ENCODE measurements at regions not wholly inside any gene's neighbourhood (a gene's known extent, or its start where the extent isn't known, plus 50 kb on each side); places are given as distances from the start of the nearest gene placed in this dataset.
A peak's percentile ranks its signal among the peaks of the same experiment; 100 is the strongest.

DNA sequence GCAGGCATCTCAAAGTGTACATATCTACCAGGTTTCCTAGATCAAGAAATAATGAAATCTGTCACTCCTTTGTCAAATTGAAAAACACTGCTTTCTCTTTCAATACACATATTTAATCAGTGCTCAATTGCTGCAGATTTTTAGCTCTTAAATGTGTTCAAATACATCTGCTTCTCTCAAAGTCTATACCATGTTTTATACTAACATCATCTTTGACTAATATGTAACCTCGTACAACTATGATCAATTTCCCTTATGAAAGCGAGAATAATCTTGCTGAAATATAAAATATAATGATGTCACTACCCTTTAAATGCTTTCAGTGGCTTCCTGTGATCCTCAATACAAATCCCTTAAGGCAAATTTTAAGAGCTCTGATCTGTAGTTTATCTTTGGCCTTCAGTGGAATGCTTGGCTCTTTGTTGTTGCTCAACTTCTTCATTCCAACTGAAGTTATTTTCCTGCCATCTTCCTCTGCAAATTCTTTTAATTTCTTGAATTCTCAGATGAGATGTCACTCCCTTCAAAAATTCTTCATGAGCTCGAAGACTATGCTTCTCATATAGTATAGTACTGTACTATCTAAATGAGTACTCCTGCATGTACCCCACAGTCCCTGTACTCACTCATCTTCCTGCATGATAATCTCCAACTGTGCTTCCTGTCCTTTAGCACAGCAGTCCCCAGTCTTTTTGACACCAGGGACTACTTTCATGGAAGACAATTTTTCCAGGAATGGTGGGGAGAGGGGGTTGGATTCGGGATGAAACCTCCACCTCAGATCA is 545.1 kb upstream of the GJE1 start:
- Histone ChIP-seq H3K27ac (ENCODE audit: low read length) (no peak overlapping the region), H3K9me3 (ENCODE audit: control insufficient read depth, low read depth, low read length) (no peaks in the 10 kb centered on the region), H3K27me3 (ENCODE audit: control insufficient read depth, insufficient read depth, low read length) (no peaks in the 10 kb centered on the region), H3K4me1 (ENCODE audit: control insufficient read depth, insufficient read depth, low read length) (no peaks in the 10 kb centered on the region), H3K36me3 (ENCODE audit: control insufficient read depth, insufficient read depth, low read length) (no peaks in the 10 kb centered on the region), H3K4me3 (ENCODE audit: low read length) (no peak overlapping the region)
- no peak for DNase-seq
- WGBS (ENCODE audit: insufficient coverage, low lambda C conversion rate), result 86% methylated on average over 2 of the region's 4 CpGs

DNA sequence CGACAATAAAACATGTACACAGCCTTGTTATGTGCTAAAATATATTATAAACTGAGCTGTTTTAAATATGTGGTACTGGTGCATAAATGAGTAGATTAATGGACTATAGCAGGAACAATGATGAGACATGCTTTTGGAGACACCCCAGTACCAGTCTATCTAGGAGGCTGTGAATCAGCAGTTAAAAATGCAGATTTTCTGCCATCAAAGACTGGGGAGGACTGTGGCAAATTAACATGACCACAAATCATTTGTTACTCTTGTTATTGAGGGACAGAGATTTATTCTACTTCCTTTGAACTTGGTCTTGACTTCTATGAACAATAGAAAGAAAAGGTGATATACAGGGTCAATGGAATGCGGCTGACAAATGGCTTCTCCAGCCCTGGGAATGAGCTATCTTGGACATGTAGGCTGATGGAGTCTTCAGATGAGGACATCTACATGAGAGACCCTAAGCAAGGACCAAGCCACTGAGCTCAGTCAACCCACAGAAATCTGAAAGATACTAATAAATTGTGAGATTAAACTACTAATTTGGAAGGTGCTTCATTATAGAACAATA is 551.7 kb upstream of the GJE1 start:
- Histone ChIP-seq H3K9me3 (ENCODE audit: control insufficient read depth, low read depth, low read length) (no peaks in the 10 kb centered on the region), H3K36me3 (ENCODE audit: control insufficient read depth, insufficient read depth, low read length) (no peaks in the 10 kb centered on the region), H3K4me3 (ENCODE audit: low read length) (no peak overlapping the region), H3K27me3 (ENCODE audit: control insufficient read depth, insufficient read depth, low read length) (no peaks in the 10 kb centered on the region), H3K27ac (ENCODE audit: low read length) (no peak overlapping the region), H3K4me1 (ENCODE audit: control insufficient read depth, insufficient read depth, low read length) (no peaks in the 10 kb centered on the region)
- DNase-seq, result no peak
- no CpG with 5 or more reads among the region's 2 CpGs for WGBS (ENCODE audit: insufficient coverage, low lambda C conversion rate)

DNA sequence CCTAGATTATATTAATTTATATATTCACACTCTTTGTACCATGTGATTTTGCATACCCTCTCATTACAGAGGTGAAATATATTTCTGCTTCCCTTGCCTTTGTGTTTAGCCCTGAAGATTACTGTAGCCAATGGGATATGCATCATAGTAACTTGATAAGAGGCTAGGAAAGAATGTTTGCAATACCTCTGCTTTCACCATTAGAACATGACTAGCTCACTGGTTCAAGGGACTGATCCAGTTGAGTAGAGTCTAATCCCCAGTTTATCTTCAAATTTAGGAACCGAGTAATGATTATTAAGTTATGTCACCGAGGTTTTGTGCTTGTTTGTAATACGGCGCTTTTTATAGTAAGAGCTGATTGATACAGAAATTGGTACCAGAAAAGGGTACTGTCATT is 552.6 kb upstream of the GJE1 start:
- no peak overlapping the region for H3K4me3 ChIP-seq (ENCODE audit: low read length)
- H3K36me3 ChIP-seq (ENCODE audit: control insufficient read depth, insufficient read depth, low read length), result no peaks in the 10 kb centered on the region
- no peaks in the 10 kb centered on the region for H3K9me3 ChIP-seq (ENCODE audit: control insufficient read depth, low read depth, low read length)
- H3K4me1 ChIP-seq (ENCODE audit: control insufficient read depth, insufficient read depth, low read length), result no peaks in the 10 kb centered on the region
- WGBS (ENCODE audit: insufficient coverage, low lambda C conversion rate), result 90% methylated on average over 3 of the region's 4 CpGs
- H3K27me3 ChIP-seq (ENCODE audit: control insufficient read depth, insufficient read depth, low read length), result no peaks in the 10 kb centered on the region
- no peak overlapping the region for H3K27ac ChIP-seq (ENCODE audit: low read length)
- no peak for DNase-seq

DNA sequence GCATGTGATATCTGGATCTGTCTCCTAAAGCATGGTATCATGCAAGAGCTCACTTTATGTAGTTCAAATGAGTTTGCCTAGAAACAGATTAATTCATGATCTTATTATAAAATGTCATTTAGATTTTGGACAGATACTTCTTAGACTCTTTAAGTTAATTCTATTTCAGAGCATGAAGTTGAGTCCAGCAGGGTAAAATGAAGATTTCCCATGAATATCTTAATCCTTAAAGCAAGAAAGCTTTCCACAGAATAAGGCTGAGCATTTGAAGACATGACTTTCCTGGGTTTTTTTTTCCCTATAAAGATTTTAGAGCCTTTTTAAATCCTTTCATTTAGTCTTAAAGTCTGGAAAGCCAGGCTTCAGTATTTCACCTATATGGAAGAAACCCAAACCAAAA is 556.0 kb upstream of the GJE1 start:
- no peaks in the 10 kb centered on the region for H3K4me1 ChIP-seq (ENCODE audit: control insufficient read depth, insufficient read depth, low read length)
- no peak for DNase-seq
- H3K27ac ChIP-seq (ENCODE audit: low read length), result no peak overlapping the region
- H3K4me3 ChIP-seq (ENCODE audit: low read length), result no peak overlapping the region
- H3K9me3 ChIP-seq (ENCODE audit: control insufficient read depth, low read depth, low read length), result no peaks in the 10 kb centered on the region
- no peaks in the 10 kb centered on the region for H3K27me3 ChIP-seq (ENCODE audit: control insufficient read depth, insufficient read depth, low read length)
- H3K36me3 ChIP-seq (ENCODE audit: control insufficient read depth, insufficient read depth, low read length), result no peaks in the 10 kb centered on the region

DNA sequence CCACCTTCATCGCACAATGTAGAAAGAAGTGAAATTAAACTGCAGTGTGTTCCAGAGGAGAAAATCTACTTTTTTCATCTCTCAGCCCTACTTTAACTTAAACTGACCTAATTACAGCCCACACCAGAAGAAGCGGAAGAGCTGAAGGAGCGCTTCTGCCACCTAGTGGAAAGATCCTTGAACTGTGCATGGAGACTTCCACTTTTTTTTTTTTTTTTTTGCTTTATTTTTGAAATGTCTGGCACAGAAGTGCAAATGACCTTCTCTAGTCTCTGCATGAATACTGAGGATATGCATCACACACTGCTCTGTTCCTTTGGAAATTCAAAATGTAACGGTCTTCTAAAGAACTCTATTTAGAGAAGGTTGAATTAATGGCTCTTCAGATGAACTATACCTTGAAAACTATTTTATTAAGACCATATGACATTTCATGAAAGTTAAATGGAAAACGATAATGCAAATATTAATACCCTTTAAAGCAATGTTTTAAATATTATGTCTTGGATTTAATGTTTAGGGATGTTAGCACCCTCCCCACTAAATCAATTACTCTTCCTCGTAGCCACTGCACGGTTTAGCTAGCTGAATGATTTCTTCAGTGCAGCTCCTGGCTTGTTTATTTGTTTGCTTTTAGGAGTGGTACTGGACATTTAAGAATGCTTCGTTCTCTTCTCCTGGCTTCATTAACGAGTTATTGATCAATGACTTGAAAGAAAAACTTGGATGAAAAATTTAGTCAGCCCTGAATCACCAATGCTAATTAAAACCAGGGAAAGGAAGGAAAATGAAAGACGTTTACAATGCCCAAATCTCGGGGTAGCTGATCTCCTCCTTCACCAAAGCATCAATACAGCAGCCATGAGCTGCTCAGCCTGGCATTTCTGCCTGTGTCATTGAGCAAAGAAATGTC is 569.6 kb upstream of the GJE1 start:
- H3K36me3 ChIP-seq (ENCODE audit: control insufficient read depth, insufficient read depth, low read length), result no peaks in the 10 kb centered on the region

DNA sequence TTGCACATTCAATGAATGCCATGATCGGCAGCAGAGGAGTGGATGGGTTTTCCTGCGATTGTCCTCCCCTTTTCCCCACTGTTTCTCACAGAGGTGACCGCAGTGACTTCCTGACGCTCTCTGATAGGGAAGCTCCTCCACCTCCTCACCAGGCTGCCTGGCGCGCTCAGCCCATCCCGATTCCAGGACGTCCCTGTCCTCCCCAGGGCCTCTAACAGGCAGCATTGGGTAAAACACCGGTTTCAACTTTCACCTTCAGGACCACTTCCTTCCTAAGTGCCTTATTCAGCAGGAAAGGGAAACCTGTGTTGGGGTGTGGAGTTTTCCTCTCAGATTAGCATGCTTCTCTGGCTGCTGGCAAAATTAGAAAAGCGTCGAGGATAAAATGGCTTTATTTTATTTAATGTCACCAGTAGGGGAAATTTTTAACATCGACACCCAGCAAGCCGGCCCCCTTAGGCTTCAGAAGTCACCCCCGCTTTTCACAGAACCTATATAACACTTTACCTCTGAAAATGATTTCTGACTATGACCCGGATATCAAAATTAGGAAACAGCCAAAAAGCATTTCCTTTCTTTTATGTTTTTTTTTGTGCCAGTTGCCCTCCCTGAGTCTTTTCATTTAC is 570.4 kb upstream of the GJE1 start:
- peak in 1 of 2 donors; percentile 18 for DNase-seq
- no peak overlapping the region for H3K4me3 ChIP-seq (ENCODE audit: low read length)
- H3K27me3 ChIP-seq (ENCODE audit: control insufficient read depth, insufficient read depth, low read length), result no peaks in the 10 kb centered on the region
- 33% methylated on average over 1 of the region's 15 CpGs for WGBS (ENCODE audit: insufficient coverage, low lambda C conversion rate)
- H3K36me3 ChIP-seq (ENCODE audit: control insufficient read depth, insufficient read depth, low read length), result no peaks in the 10 kb centered on the region
- H3K27ac ChIP-seq (ENCODE audit: low read length), result no peak overlapping the region
- no peaks in the 10 kb centered on the region for H3K4me1 ChIP-seq (ENCODE audit: control insufficient read depth, insufficient read depth, low read length)
- no peaks in the 10 kb centered on the region for H3K9me3 ChIP-seq (ENCODE audit: control insufficient read depth, low read depth, low read length)

More for the DNA sequence above, 569.6 kb upstream of the GJE1 start:
- Histone ChIP-seq H3K27ac (ENCODE audit: low read length) (no peak overlapping the region), H3K9me3 (ENCODE audit: control insufficient read depth, low read depth, low read length) (no peaks in the 10 kb centered on the region), H3K4me1 (ENCODE audit: control insufficient read depth, insufficient read depth, low read length) (no peaks in the 10 kb centered on the region), H3K27me3 (ENCODE audit: control insufficient read depth, insufficient read depth, low read length) (no peaks in the 10 kb centered on the region), H3K4me3 (ENCODE audit: low read length) (no peak overlapping the region)
- WGBS (ENCODE audit: insufficient coverage, low lambda C conversion rate), result 24% methylated on average over 4 of the region's 11 CpGs
- peak; percentile 59 to 64 for DNase-seq

DNA sequence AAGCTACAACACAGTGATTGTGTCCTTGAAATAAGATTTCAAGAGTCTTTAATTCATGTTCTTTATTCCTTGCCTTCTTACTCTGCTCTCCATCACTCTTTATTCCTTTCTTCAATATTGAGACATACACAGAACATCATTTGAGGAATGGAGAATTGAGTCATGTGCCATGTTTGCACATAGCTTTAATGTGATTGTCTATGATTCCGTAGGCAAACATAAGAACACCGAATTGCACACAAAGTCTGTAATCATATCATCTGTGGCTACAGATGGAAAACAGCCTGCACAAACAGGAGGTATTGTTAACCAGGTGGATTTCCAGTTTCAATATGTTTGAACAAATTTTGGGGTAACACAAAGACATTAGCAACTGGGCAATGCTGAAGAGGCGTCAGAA is 571.6 kb upstream of the GJE1 start:
- Histone ChIP-seq H3K27ac (ENCODE audit: low read length) (no peak overlapping the region), H3K9me3 (ENCODE audit: control insufficient read depth, low read depth, low read length) (no peaks in the 10 kb centered on the region), H3K4me1 (ENCODE audit: control insufficient read depth, insufficient read depth, low read length) (no peaks in the 10 kb centered on the region), H3K36me3 (ENCODE audit: control insufficient read depth, insufficient read depth, low read length) (no peaks in the 10 kb centered on the region), H3K27me3 (ENCODE audit: control insufficient read depth, insufficient read depth, low read length) (no peaks in the 10 kb centered on the region), H3K4me3 (ENCODE audit: low read length) (no peak overlapping the region)
- WGBS (ENCODE audit: insufficient coverage, low lambda C conversion rate), result 75% methylated on average over 1 of the region's 3 CpGs
- DNase-seq, result no peak

DNA sequence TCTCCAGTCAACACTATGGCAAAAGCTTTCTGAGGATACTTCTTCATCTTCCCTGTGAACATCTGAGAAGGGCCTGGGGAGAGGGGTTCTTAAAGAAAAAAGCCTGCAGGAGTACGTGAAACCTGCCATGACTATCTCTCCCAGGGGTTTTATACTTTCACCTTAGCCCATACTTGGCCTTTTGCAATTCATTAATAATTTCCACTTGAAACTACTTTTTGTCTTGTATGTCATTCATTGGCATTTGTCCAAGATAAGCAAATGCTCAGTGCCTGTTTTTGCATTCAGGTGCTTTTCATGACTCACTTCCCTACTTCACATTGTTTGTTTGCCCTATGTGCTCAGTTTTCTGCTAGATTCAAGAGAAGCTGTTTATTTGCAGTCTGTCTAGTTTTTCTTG is 580.3 kb upstream of the GJE1 start:
- DNase-seq, result peak; percentile 22 to 38
- Histone ChIP-seq H3K4me3 (ENCODE audit: low read length) (no peak overlapping the region), H3K27ac (ENCODE audit: low read length) (no peak overlapping the region), H3K27me3 (ENCODE audit: control insufficient read depth, insufficient read depth, low read length) (no peaks in the 10 kb centered on the region), H3K4me1 (ENCODE audit: control insufficient read depth, insufficient read depth, low read length) (no peaks in the 10 kb centered on the region), H3K9me3 (ENCODE audit: control insufficient read depth, low read depth, low read length) (no peaks in the 10 kb centered on the region), H3K36me3 (ENCODE audit: control insufficient read depth, insufficient read depth, low read length) (no peaks in the 10 kb centered on the region)
- WGBS (ENCODE audit: insufficient coverage, low lambda C conversion rate), result no CpG with 5 or more reads among the region's 1 CpG

DNA sequence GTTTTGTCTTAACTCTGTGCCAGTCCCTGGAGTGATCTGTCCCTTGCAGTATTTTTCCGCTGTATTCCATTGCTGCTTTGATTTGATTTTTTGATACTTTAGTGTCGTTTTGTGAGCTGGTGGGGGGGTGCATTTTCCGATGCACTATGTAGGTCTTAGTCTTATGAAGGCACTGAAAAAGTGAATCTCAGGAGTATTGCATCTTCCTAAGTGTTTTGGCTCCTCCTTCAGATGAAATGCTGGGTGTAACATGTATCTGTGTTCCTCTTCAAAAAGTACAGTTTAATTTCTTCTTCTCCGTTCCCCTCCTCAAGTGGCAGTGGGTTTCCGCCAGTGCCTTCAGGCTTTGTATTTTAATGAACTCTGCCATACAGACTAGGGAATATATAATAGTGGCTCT is 580.7 kb upstream of the GJE1 start:
- Histone ChIP-seq H3K4me3 (ENCODE audit: low read length) (no peak overlapping the region), H3K4me1 (ENCODE audit: control insufficient read depth, insufficient read depth, low read length) (no peaks in the 10 kb centered on the region), H3K27me3 (ENCODE audit: control insufficient read depth, insufficient read depth, low read length) (no peaks in the 10 kb centered on the region), H3K36me3 (ENCODE audit: control insufficient read depth, insufficient read depth, low read length) (no peaks in the 10 kb centered on the region), H3K9me3 (ENCODE audit: control insufficient read depth, low read depth, low read length) (no peaks in the 10 kb centered on the region), H3K27ac (ENCODE audit: low read length) (no peak overlapping the region)
- WGBS (ENCODE audit: insufficient coverage, low lambda C conversion rate), result 93% methylated on average over 3 of the region's 5 CpGs
- DNase-seq, result no peak

DNA sequence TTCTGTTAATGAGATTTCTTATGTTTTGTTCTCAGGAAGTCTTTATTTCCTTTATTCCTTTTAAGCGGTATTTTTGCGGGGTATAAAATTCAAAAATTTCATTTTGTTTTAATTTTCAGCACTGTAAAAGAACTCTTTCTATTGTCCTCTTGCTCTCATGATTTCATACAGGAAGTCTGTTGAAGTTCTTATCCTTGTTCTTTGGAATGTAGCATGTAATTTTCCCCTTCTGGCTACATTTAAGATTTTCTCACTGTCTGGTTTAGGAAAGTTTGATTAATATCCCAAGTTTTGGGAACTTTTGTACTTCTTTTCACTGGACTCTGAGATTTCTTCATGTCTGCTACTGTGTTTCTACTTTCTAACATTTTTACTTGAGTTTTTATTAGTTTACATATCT is 581.4 kb upstream of the GJE1 start:
- no peak for DNase-seq
- Histone ChIP-seq H3K9me3 (ENCODE audit: control insufficient read depth, low read depth, low read length) (no peaks in the 10 kb centered on the region), H3K4me1 (ENCODE audit: control insufficient read depth, insufficient read depth, low read length) (no peaks in the 10 kb centered on the region), H3K4me3 (ENCODE audit: low read length) (no peak overlapping the region), H3K27me3 (ENCODE audit: control insufficient read depth, insufficient read depth, low read length) (no peaks in the 10 kb centered on the region), H3K36me3 (ENCODE audit: control insufficient read depth, insufficient read depth, low read length) (no peaks in the 10 kb centered on the region), H3K27ac (ENCODE audit: low read length) (no peak overlapping the region)
- 61% methylated on average over 2 of the region's 2 CpGs for WGBS (ENCODE audit: insufficient coverage, low lambda C conversion rate)

All from large intestine (tissue), 3 donors.